GM23338 (cell line): ENCODE measurements at regions not wholly inside any gene's neighbourhood (a gene's known extent, or its start where the extent isn't known, plus 50 kb on each side); places are given as distances from the start of the nearest gene placed in this dataset.

Experiments
- ATAC-seq: fragments of 200-7000 bp; cut with Tn5 transposase; 3 replicates; pipeline ENCODE4 v1.9.1; 2020
- DNase-seq: peaks from one replicate; pipeline ENCODE4 v3.0.0-alpha.2; 2015; ENCODE audit warnings: low spot score
- H2AFZ ChIP-seq: fragments of 200-600 bp; sonication (generic); 2 replicates; pipeline ENCODE4 v1.8.0; 2016; ENCODE audit warnings: antibody characterized with exemption, mild to moderate bottlenecking, moderate library complexity
- H3F3A ChIP-seq: fragments of 200-600 bp; sonication (generic); replicated peaks from 2 replicates; pipeline ENCODE4 v1.8.0; 2017; ENCODE audit warnings: antibody characterized with exemption, mixed run types, low read depth
- H3K27ac ChIP-seq: fragments of 200-600 bp; sonication (generic); 2 replicates; pipeline ENCODE4 v1.6.1; 2016; ENCODE audit warnings: low read depth
- H3K27me3 ChIP-seq: fragments of 200-600 bp; sonication (generic); 2 replicates; pipeline ENCODE4 v1.8.0; 2016; ENCODE audit warnings: mild to moderate bottlenecking, mixed run types, moderate library complexity; ENCODE audit not compliant: insufficient read depth
- H3K36me3 ChIP-seq: fragments of 200-600 bp; sonication (generic); 2 replicates; pipeline ENCODE4 v1.8.0; 2016; ENCODE audit warnings: mild to moderate bottlenecking; ENCODE audit not compliant: insufficient read depth
- H3K4me1 ChIP-seq: fragments of 200-600 bp; sonication (generic); 2 replicates; pipeline ENCODE4 v1.8.0; 2016; ENCODE audit warnings: mild to moderate bottlenecking, moderate library complexity; ENCODE audit not compliant: insufficient read depth
- H3K4me2 ChIP-seq: fragments of 200-600 bp; sonication (generic); 2 replicates; pipeline ENCODE4 v1.7.1; 2017; ENCODE audit warnings: mixed run types
- H3K4me3 ChIP-seq: fragments of 200-600 bp; sonication (generic); 2 replicates; pipeline ENCODE4 v1.6.1; 2016; ENCODE audit warnings: mixed run types
- H3K79me2 ChIP-seq: fragments of 200-600 bp; sonication (generic); replicated peaks from 2 replicates; pipeline ENCODE4 v1.8.0; 2017; ENCODE audit warnings: mild to moderate bottlenecking; ENCODE audit not compliant: insufficient read depth
- H3K9me2 ChIP-seq: fragments of 200-600 bp; sonication (generic); 2 replicates; pipeline ENCODE4 v1.8.0; 2017; ENCODE audit not compliant: insufficient read depth
- H4K20me1 ChIP-seq: fragments of 200-600 bp; sonication (generic); replicated peaks from 2 replicates; pipeline ENCODE4 v1.8.0; 2017; ENCODE audit warnings: mild to moderate bottlenecking; ENCODE audit not compliant: insufficient read depth
- H3K27ac Mint-ChIP-seq: 2 replicates; pipeline ENCODE4 v1.8.0; 2020; ENCODE audit warnings: inconsistent platforms, mild to moderate bottlenecking, moderate library complexity, mixed read lengths
- H3K27me3 Mint-ChIP-seq: 3 replicates; pipeline ENCODE4 v1.8.0; 2022; ENCODE audit warnings: low read depth, mild to moderate bottlenecking, moderate library complexity, mixed read lengths, inconsistent platforms; ENCODE audit not compliant: insufficient read depth, poor library complexity
- H3K36me3 Mint-ChIP-seq: 3 replicates; pipeline ENCODE4 v1.8.0; 2021; ENCODE audit warnings: low read depth, mild to moderate bottlenecking, inconsistent platforms, moderate library complexity, mixed read lengths
- H3K4me1 Mint-ChIP-seq: 3 replicates; pipeline ENCODE4 v1.8.0; 2020; ENCODE audit warnings: mild to moderate bottlenecking, inconsistent platforms, mixed read lengths
- H3K4me3 Mint-ChIP-seq: 3 replicates; pipeline ENCODE4 v1.8.0; 2021; ENCODE audit warnings: moderate library complexity, mild to moderate bottlenecking, inconsistent platforms, mixed read lengths
- H3K9me3 Mint-ChIP-seq: 3 replicates; pipeline ENCODE4 v1.8.0; 2020; ENCODE audit warnings: moderate library complexity, mild to moderate bottlenecking, inconsistent platforms, mixed read lengths
- CREB1 ChIP-seq: fragments of 250-450 bp; sonication (Bioruptor Pico); IDR thresholded peaks from 2 replicates; pipeline ENCODE4 v1.5.0; 2020; ENCODE audit warnings: low read depth, mild to moderate bottlenecking, moderate library complexity
- CTCF ChIP-seq, 2 experiments: fragments of 200-600 bp in 1 of 2; sonication (generic) in 1 of 2; conservative IDR thresholded peaks; 2 replicates each; pipeline versions ENCODE4 v1.5.1 to v1.6.1; 2016 to 2017; ENCODE audit warnings: antibody characterized with exemption in 2 of 2, low read depth in 2 of 2, mild to moderate bottlenecking in 2 of 2, moderate library complexity in 1 of 2
- ETS1 ChIP-seq: IDR thresholded peaks from 2 replicates; pipeline ENCODE4 v1.6.1; 2016; ENCODE audit warnings: antibody characterized with exemption
- EZH2 ChIP-seq: fragments of 200-600 bp; sonication (generic); IDR thresholded peaks from one replicate; pipeline ENCODE4 v1.8.0; 2017; ENCODE audit warnings: antibody characterized with exemption, mild to moderate bottlenecking, low read depth; ENCODE audit not compliant: unreplicated experiment
- JUNB ChIP-seq: IDR thresholded peaks from one replicate; pipeline ENCODE4 v1.6.1; 2016; ENCODE audit warnings: antibody characterized with exemption; ENCODE audit not compliant: unreplicated experiment
- NANOG ChIP-seq: IDR thresholded peaks from 2 replicates; pipeline ENCODE4 v1.6.1; 2016; ENCODE audit warnings: antibody characterized with exemption, borderline replicate concordance
- POLR2AphosphoS5 ChIP-seq: IDR thresholded peaks from 2 replicates; pipeline ENCODE4 v1.6.1; 2016; ENCODE audit warnings: antibody characterized with exemption, low read depth
- REST ChIP-seq: IDR thresholded peaks from one replicate; pipeline ENCODE4 v1.6.1; 2018; ENCODE audit warnings: antibody characterized with exemption; ENCODE audit not compliant: unreplicated experiment
- STAT1 ChIP-seq: IDR thresholded peaks from one replicate; pipeline ENCODE4 v1.6.1; 2016; ENCODE audit warnings: antibody characterized with exemption; ENCODE audit not compliant: unreplicated experiment
- ZNF114 ChIP-seq: fragments of 250-450 bp; sonication (Bioruptor Pico); IDR thresholded peaks from 2 replicates; pipeline ENCODE4 v1.5.0; 2020; ENCODE audit warnings: mild to moderate bottlenecking, moderate library complexity
- ZNF331 ChIP-seq: fragments of 250-450 bp; sonication (Bioruptor Pico); IDR thresholded peaks from 2 replicates; pipeline ENCODE4 v1.5.0; 2020; ENCODE audit warnings: low read depth, mild to moderate bottlenecking, moderate library complexity

GRCh38 chr18:55950379-55951166 is 362.6 kb upstream of the TCF4 start (continued):
- TF ChIP-seq ETS1 (no peak), CREB1 (CRISPR knock-in tag) (no peak), ZNF331 (CRISPR knock-in tag) (no peak), EZH2 (no peak), ZNF114 (CRISPR knock-in tag) (no peak), CTCF (conservative IDR thresholded peaks at IDR 0.05; ENCODE audit: low read depth in 2 of 2) (no peak), STAT1 (no peak), JUNB (no peak), NANOG (no peak), POLR2AphosphoS5 (no peak), REST (no peak)

GRCh38 chr18:55934821-55935220 is 346.8 kb upstream of the TCF4 start:
- Histone ChIP-seq H3K4me3 (no peak overlapping the region), H3K79me2 (no peaks in the 10 kb centered on the region), H3K9me2 (no peaks in the 10 kb centered on the region; the same call in none of the 2 replicates), H3K27ac (no peak overlapping the region), H3K4me1 (no peaks in the 10 kb centered on the region; the same call in 1 of the 2 replicates), H3K27me3 (no peaks in the 10 kb centered on the region), H3F3A (no peaks in the 10 kb centered on the region), H4K20me1 (no peaks in the 10 kb centered on the region), H3K36me3 (peaks cover 7% of the 10 kb centered on the region; the same call in 1 of the 2 replicates), H3K4me2 (no peak overlapping the region), H2AFZ (no peak overlapping the region)
- Mint-ChIP-seq H3K27ac (no peak overlapping the region), H3K9me3 (peaks cover 8% of the 10 kb centered on the region), H3K27me3 (peaks cover 3% of the 10 kb centered on the region), H3K4me3 (no peak overlapping the region), H3K36me3 (peaks cover 8% of the 10 kb centered on the region; the same call in 2 of the 3 replicates), H3K4me1 (no peaks in the 10 kb centered on the region)
- DNase-seq (no peak), ATAC-seq (no peak)
- TF ChIP-seq ZNF331 (CRISPR knock-in tag) = no peak
- TF ChIP-seq REST = no peak
- TF ChIP-seq ZNF114 (CRISPR knock-in tag) = no peak
- no peak for TF ChIP-seq ETS1
- no peak for TF ChIP-seq JUNB
- no peak for TF ChIP-seq STAT1
- TF ChIP-seq EZH2 = no peak
